ENCODE measurements at regions not wholly inside any gene's neighbourhood (a gene's known extent, or its start where the extent isn't known, plus 50 kb on each side); places are given as distances from the start of the nearest gene placed in this dataset.

- no peak for DNase-seq (ENCODE audit: low read depth)
- no peak for TF ChIP-seq CTCF (conservative IDR thresholded peaks at IDR 0.05; ENCODE audit: low read depth, low read length)
- no peak overlapping the region for H3K4me3 ChIP-seq (ENCODE audit: low read depth, low read length)
These were observed 324.2 kb downstream of the CXCL12 start for GRCh38 chr10:44060719-44061118.

- no peak for TF ChIP-seq CTCF (conservative IDR thresholded peaks at IDR 0.05; ENCODE audit: low read depth, low read length)
- H3K4me3 ChIP-seq (ENCODE audit: low read depth, low read length) = no peak overlapping the region
These were observed 324.7 kb downstream of the CXCL12 start for GRCh38 chr10:44060221-44060620.

GRCh38 chr10:44058259-44058658 lies 326.6 kb downstream of the CXCL12 start:
- no peak for TF ChIP-seq CTCF (conservative IDR thresholded peaks at IDR 0.05; ENCODE audit: low read depth, low read length)
- no peak for DNase-seq (ENCODE audit: low read depth)
- no peak overlapping the region for H3K4me3 ChIP-seq (ENCODE audit: low read depth, low read length)

More at GRCh38 chr10:44060221-44060620, 324.7 kb downstream of the CXCL12 start:
- no peak for DNase-seq (ENCODE audit: low read depth)

- DNase-seq (ENCODE audit: low read depth) = peak; percentile 44
- TF ChIP-seq CTCF (conservative IDR thresholded peaks at IDR 0.05; ENCODE audit: low read depth, low read length) = no peak
- no peak overlapping the region for H3K4me3 ChIP-seq (ENCODE audit: low read depth, low read length)
These were observed 327.7 kb downstream of the CXCL12 start for GRCh38 chr10:44056967-44057805.

GRCh38 chr10:44056206-44056605 lies 328.7 kb downstream of the CXCL12 start:
- no peak for DNase-seq (ENCODE audit: low read depth)
- no peak overlapping the region for H3K4me3 ChIP-seq (ENCODE audit: low read depth, low read length)
- TF ChIP-seq CTCF (conservative IDR thresholded peaks at IDR 0.05; ENCODE audit: low read depth, low read length) = no peak

GRCh38 chr10:44054046-44054445 lies 330.9 kb downstream of the CXCL12 start:
- no peak for DNase-seq (ENCODE audit: low read depth)
- no peak overlapping the region for H3K4me3 ChIP-seq (ENCODE audit: low read depth, low read length)
- no peak for TF ChIP-seq CTCF (conservative IDR thresholded peaks at IDR 0.05; ENCODE audit: low read depth, low read length)

GRCh38 chr10:44053391-44053790 lies 331.5 kb downstream of the CXCL12 start:
- no peak for TF ChIP-seq CTCF (conservative IDR thresholded peaks at IDR 0.05; ENCODE audit: low read depth, low read length)
- H3K4me3 ChIP-seq (ENCODE audit: low read depth, low read length) = no peak overlapping the region
- no peak for DNase-seq (ENCODE audit: low read depth)

Data from choroid plexus epithelial cell (primary cell).